ENCODE measurements at regions not wholly inside any gene's neighbourhood (a gene's known extent, or its start where the extent isn't known, plus 50 kb on each side); places are given as distances from the start of the nearest gene placed in this dataset.

DNA sequence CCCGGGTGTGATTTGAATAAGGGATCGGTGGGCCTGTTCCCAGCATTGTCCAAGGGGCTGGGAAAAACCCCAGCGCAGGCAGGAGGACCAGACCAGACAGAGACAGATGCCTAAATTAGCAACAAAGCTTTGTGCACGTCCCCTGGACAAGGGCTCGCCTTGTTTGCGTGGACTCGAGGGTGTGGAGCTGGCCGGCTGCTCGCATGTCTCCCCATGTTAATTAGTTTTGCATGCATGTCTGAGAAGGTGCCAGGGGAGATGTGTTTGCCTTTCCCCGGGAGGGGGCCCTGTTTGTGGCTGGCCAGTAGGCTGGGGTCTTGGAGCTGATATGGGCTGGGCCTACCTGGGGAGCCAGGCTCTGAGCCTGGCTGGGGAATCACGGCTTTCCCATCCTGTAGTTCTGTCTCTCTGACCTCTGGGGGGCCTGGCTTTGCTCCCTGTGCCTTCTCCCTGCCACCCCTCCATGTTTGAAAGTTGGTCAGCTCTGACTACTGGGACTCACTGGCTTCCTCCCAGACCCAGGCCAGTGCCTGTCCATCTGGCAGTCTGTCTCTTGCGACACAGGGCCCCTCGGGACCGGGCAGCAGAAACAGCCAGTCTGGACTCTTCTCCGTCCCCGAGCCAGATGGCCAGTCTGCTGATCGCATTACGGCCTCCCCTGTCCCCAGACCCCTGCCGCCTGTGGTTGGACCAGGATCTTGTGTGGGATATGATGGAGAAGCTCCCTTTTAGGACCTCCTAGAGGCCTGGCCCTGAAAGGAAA, 55.4 kb upstream of the POLG start:
- in situ Hi-C loops (cut with HindIII; ENCODE audit: low pct_unique_long_range_greater_than_20kb, low sequenced_read_pairs) (no loop called here), intact Hi-C loops (cut with micrococcal nuclease; ENCODE audit: unreplicated experiment) (no loop called here)
- Histone ChIP-seq H3K4me1 (ENCODE audit: control insufficient read depth, insufficient read depth, low read length) (no peaks in the 10 kb centered on the region), H3K36me3 (ENCODE audit: control insufficient read depth, insufficient read depth, low read length) (no peaks in the 10 kb centered on the region), H3K9me3 (ENCODE audit: control insufficient read depth, insufficient read depth, low read depth, low read length) (no peaks in the 10 kb centered on the region), H3K27me3 (ENCODE audit: control insufficient read depth, insufficient read depth, low read length) (no peaks in the 10 kb centered on the region), H3K27ac (ENCODE audit: low read length) (no peak overlapping the region), H3K4me3 (ENCODE audit: low read depth in 2 of 2, low read length in 2 of 2) (no peak overlapping the region)
- DNase-seq (ENCODE audit: low read depth, low spot score) (no peak), ATAC-seq (no peak)
- ChIA-PET CTCF (interaction anchor here (0.7 to 1.2 kb wide), 3 partner anchors 31 to 1427 kb away, joined by 7 to 11 read pairs (median 8); partner anchors contain the start of gene TICRR), POLR2A (no interaction called here)
- TF ChIP-seq TCF7L2 (IDR thresholded peaks at IDR 0.05; ENCODE audit: low read depth, low read length) (no peak), SIN3A (IDR thresholded peaks at IDR 0.05; ENCODE audit: borderline replicate concordance, insufficient read depth, low read depth, low read length) (no peak), POLR2AphosphoS5 (IDR thresholded peaks at IDR 0.05; ENCODE audit: low read depth, low read length) (no peak)
- TF ChIP-seq, protein P1, sequence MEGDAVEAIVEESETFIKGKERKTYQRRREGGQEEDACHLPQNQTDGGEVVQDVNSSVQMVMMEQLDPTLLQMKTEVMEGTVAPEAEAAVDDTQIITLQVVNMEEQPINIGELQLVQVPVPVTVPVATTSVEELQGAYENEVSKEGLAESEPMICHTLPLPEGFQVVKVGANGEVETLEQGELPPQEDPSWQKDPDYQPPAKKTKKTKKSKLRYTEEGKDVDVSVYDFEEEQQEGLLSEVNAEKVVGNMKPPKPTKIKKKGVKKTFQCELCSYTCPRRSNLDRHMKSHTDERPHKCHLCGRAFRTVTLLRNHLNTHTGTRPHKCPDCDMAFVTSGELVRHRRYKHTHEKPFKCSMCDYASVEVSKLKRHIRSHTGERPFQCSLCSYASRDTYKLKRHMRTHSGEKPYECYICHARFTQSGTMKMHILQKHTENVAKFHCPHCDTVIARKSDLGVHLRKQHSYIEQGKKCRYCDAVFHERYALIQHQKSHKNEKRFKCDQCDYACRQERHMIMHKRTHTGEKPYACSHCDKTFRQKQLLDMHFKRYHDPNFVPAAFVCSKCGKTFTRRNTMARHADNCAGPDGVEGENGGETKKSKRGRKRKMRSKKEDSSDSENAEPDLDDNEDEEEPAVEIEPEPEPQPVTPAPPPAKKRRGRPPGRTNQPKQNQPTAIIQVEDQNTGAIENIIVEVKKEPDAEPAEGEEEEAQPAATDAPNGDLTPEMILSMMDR (IDR thresholded peaks at IDR 0.05), result no peak
- TF ChIP-seq, protein P2, sequence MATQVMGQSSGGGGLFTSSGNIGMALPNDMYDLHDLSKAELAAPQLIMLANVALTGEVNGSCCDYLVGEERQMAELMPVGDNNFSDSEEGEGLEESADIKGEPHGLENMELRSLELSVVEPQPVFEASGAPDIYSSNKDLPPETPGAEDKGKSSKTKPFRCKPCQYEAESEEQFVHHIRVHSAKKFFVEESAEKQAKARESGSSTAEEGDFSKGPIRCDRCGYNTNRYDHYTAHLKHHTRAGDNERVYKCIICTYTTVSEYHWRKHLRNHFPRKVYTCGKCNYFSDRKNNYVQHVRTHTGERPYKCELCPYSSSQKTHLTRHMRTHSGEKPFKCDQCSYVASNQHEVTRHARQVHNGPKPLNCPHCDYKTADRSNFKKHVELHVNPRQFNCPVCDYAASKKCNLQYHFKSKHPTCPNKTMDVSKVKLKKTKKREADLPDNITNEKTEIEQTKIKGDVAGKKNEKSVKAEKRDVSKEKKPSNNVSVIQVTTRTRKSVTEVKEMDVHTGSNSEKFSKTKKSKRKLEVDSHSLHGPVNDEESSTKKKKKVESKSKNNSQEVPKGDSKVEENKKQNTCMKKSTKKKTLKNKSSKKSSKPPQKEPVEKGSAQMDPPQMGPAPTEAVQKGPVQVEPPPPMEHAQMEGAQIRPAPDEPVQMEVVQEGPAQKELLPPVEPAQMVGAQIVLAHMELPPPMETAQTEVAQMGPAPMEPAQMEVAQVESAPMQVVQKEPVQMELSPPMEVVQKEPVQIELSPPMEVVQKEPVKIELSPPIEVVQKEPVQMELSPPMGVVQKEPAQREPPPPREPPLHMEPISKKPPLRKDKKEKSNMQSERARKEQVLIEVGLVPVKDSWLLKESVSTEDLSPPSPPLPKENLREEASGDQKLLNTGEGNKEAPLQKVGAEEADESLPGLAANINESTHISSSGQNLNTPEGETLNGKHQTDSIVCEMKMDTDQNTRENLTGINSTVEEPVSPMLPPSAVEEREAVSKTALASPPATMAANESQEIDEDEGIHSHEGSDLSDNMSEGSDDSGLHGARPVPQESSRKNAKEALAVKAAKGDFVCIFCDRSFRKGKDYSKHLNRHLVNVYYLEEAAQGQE (IDR thresholded peaks at IDR 0.05; ENCODE audit: insufficient read depth in 1 of 2, low read depth in 2 of 2, low read length in 1 of 2), result no peak
- no TSS peak for BruUV-seq (replicated peaks)

DNA sequence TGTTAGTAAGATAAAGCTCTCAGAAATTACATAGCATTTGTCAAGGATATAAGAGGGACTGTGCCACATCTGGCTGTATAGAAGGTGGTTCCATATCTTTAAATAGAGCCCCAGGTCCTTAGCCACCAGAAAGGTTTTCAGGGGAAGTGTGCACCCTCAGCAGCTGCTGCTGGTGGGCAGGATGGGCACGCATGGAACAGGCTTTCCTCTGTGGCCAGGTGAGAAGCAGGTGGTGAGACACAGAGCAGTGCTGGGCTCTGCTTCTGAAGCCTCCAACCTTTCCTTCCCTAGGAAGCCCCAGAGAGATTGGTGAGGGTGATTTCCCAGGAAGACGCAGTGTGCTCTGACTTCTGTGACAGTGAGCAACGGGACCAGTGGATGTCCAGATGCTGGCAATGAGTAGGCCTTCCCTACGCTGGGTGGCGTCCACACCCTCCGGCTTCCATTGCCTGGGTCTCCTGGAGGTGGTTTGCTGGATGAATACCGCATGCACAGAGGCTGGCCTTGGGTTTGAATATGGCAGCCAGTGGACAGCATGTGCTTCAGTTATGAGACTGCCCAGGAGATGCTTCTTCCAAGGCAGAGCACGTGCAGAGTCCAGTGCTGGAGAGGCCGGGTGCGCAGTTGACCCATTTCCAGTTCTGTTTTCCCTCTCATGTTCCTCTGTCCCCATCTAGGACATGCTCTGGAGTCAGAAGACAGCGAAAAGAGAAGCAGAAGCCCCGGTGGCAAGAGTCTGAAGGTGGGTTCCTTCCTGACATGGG, 52.7 kb upstream of the POLG start:
- ChIA-PET POLR2A (no interaction called here), CTCF (no interaction called here)
- no peaks in the 10 kb centered on the region for H3K9me3 ChIP-seq (ENCODE audit: control insufficient read depth, insufficient read depth, low read depth, low read length)
- no peak overlapping the region for H3K4me3 ChIP-seq (ENCODE audit: low read depth in 2 of 2, low read length in 2 of 2)
- BruUV-seq (replicated peaks), result no TSS peak
- H3K36me3 ChIP-seq (ENCODE audit: control insufficient read depth, insufficient read depth, low read length), result no peaks in the 10 kb centered on the region
- intact Hi-C loops (cut with micrococcal nuclease; ENCODE audit: unreplicated experiment), result no loop called here
- H3K4me1 ChIP-seq (ENCODE audit: control insufficient read depth, insufficient read depth, low read length), result no peaks in the 10 kb centered on the region
- no peak for ATAC-seq
- in situ Hi-C loops (cut with HindIII; ENCODE audit: low pct_unique_long_range_greater_than_20kb, low sequenced_read_pairs), result no loop called here
- no peaks in the 10 kb centered on the region; the same call in 1 of the 2 replicates for H3K27me3 ChIP-seq (ENCODE audit: control insufficient read depth, insufficient read depth, low read length)
- TF ChIP-seq POLR2AphosphoS5 (IDR thresholded peaks at IDR 0.05; ENCODE audit: low read depth, low read length) (no peak), SIN3A (IDR thresholded peaks at IDR 0.05; ENCODE audit: borderline replicate concordance, insufficient read depth, low read depth, low read length) (no peak), TCF7L2 (IDR thresholded peaks at IDR 0.05; ENCODE audit: low read depth, low read length) (no peak)
- TF ChIP-seq, protein P1 (IDR thresholded peaks at IDR 0.05), result no peak
- TF ChIP-seq, protein P2 (IDR thresholded peaks at IDR 0.05; ENCODE audit: insufficient read depth in 1 of 2, low read depth in 2 of 2, low read length in 1 of 2), result no peak
- DNase-seq (ENCODE audit: low read depth, low spot score), result no peak
- H3K27ac ChIP-seq (ENCODE audit: low read length), result no peak overlapping the region

Data from Panc1 (cell line).